Activated T-cell treated with anti-CD3 and anti-CD28 coated beads for 48 hours (primary cell): ENCODE measurements at regions not wholly inside any gene's neighbourhood (a gene's known extent, or its start where the extent isn't known, plus 50 kb on each side); places are given as distances from the start of the nearest gene placed in this dataset.
"Not testable (repeated sequence)": the region's sequence is repeated elsewhere in the genome, so short reads cannot be mapped to it uniquely, and the experiment has no call there.

ENCODE experiments used
- DNase-seq: peaks from one replicate; pipeline ENCODE4 v3.0.0-alpha.2; 2020; ENCODE audit warnings: low read depth

DNA sequence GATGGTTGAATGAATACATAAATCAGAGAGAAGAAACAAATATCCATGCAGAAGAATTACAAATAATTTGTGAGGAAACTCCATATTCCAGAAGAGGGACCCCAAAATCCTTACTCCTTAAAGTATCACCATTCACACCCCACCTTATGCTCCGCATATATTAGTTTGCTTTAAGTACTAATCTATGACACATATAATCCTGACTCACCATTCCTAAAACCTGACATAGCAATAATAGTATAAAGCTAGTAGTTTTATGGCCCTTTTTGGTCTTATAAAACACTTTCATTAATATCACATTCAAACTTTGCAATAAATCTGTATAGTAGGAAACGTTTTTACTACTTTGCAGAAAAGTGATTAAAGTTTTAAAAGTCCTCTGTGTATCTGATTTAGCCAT is 719.0 kb upstream of the SLC39A10 start:
- no peak for DNase-seq

DNA sequence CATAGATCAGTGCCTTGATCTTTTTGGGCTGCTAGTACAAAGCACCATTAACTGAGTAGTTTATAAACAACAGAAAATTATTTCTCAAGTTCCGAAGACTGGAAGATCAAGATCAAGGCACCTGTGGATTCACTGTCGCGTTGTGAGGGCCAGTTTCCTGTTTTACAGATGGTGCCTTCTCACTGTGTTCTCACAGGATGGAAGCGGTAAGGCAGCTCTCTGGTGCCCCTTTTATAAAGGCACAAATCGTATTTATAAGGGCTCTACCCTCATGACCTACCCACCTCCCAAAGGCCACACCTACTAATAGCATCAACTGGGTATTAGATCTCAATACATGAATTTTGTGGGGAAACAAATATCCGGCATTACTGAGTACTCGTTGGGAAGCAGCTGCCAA is 729.5 kb upstream of the SLC39A10 start:
- DNase-seq = no peak

DNA sequence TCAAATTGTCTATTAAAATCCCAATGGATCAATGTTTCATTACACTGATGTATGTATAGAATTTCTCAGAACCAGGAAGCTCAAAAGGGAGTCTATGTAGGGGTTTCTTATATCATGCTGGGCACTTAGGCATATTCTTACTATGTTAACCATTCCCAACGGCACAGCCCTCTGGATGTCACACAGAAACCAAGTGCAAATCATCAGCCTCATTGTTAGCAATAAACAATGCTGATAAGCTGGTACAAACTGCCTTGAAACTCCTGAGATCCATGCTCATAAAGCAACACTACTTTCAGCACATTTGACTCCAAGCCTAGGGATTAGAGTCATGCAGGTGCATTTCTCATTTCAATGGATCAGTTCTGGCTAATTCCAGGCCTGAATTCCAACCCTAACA is 730.2 kb upstream of the SLC39A10 start:
- no peak for DNase-seq

DNA sequence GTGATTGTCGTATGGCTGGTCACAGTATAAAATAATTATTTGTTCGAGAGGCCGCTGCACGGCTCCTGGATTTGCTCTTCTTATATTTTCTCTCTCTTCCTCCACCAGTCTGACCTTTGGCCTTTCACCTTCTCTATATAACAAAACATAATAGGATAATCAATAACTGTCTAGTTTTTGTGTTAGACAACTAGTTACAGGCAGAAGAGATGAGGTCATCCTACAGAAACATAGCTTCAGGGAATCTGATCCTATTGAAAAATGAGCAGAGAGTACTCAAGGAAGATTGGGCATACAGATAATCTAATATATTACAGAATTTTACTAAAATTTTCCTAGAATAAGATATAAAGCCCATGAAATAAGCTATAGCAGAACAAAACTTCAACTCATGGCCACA is 731.3 kb upstream of the SLC39A10 start:
- DNase-seq = no peak

DNA sequence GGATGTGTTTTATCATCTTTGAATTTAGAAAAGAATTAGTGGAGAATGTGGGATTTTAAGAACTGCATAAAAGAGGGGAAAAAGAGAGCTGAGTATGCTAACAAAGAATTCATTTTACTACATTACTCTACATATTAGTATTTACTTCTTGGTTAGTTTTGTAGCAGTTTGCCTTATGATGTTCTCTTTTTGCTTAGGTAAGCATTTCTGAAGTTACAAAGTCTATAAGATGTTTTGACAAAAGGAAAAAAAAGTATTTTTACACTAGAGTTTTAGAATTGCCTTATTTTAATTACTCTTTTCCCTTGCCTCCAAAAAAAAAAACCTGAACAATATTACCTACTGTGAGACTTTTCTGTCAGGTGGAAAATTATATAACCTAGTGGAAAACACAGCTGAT is 739.5 kb upstream of the SLC39A10 start:
- no peak for DNase-seq

DNA sequence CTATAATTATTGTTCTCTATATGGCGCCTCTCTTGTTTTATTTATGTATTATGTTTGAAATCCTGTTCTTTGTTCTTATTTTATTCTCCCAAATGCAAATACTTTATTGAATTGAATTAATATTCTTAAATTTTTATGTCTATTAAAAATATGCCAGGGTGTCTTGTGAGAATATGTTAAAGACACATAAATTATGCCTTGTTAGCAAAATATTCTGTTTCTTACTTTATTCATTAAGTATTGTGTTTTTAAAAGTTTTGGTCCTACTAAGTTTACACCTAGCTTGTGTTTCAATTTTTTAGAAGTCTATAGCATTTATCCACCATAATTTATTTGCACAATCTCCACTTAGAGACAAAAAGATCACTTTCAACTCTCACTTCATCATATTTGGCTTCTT is 741.5 kb upstream of the SLC39A10 start:
- no peak for DNase-seq

DNA sequence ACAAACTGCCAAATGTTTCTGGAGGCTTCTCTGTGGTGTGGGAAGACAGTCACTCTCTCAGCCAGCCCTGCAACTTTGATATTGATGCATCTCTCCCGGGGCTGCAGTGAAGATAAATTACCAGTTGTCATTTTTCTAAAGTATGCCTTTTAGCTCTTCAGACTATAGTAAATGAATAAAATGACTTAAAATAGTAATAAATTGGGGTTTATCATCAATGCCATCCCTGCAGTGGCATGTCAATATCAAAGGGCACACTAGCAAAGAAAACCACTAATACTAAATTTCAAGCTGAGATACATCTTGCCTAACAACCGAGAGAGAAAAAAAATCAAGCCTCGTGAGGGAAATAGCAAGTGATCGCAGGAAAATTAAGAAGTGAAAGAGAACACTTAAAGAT is 749.5 kb upstream of the SLC39A10 start:
- no peak for DNase-seq

DNA sequence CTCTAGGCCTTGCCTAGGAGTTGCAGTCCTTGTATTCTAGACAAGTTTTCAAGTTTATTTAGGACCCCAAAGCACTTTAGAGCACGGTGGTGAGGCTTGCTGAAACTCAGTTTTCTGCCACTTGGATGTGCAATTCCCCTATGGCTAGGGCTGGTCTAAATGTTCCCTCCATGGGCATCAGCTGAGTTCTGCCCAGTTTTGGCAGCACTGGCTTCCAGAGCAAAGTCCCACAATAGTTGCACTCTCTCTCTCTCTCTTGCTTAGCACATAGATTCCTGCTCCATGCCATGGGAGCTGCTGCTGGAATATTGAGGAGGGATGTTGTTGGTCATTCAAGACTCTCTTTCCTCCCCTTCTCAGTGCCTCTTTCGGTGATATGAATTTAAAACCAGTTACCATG is 760.2 kb upstream of the SLC39A10 start:
- no peak for DNase-seq

DNA sequence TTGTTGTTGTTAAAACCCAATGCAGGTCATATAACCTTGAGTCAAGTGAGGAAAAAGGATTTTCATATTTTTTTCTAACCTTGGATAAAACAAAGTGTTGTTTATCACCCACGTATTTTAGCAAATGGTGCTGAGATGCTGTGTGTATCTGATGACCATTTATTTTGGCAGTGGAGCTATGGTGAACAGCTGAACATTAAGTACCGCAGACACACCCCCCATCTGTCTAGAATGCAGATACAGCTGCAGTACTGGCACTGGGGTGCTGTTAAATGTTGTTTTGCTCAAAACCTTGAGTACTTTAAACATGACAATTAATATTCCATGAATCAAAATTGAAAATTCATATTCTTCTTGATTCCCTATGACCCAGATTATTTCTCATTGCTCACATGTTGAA is 773.3 kb upstream of the SLC39A10 start:
- no peak for DNase-seq

DNA sequence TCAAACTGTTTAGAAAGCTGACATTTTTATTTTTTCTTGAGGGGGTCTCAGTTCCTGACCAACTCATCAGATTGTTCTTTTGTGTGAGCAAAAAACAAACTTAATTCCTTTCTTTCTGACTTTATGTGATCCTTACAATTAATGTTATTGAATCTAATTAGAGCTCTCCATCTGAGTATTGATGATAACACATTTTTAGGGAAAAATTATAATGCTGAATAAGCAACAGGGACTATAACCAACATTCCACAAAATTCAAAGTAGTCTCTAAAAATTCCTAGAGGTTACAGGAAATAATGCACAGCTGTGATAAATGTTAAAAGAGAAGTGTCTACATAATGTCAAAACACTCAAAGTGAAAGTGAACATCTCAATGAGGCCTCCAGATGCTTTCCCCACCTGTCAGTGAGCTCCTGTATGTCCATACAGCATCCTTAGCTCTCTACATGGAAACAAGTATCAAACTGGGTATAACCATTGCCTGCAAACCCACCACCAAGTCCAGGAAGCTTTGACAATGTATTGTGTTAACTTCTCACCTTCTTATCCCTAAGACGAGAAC is 786.0 kb upstream of the SLC39A10 start:
- DNase-seq = no peak

DNA sequence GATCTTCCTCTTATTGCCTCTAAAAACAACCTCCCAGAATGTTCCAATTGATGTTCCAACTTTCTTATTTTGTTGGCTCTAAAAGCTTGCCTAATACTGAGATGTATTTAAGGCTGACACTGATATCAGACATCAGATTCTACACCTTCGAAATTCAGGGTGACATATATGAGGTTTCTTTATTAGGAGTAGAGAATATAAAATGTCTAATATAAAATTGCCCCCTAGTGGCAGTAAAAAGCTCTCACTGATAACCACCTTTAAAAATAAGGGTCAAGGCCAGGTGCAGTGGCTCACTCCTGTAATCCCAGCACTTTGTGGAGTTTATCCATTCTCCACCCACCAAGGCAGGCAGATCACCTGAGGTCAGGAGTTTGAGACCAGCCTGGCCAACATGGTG is 789.7 kb upstream of the SLC39A10 start:
- no peak for DNase-seq

DNA sequence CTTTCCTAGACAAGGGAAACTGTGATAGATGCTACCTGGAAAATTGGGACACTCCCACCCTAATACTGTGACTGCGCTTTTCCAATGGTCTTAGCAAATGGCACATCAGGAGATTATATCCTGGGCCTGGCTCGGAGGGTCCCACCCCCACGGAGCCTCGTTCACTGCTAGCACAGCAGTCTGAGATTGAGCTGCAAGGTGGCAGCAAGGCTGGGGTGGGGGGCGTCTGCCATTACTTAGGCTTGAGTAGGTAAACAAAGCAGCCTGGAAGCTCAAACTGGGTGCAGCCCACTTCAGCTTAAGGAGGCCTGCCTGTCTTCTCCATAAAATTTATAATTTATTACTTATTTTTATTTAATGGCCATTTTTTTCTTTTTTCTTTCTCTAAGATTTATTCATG is 802.1 kb upstream of the SLC39A10 start:
- no peak for DNase-seq

DNA sequence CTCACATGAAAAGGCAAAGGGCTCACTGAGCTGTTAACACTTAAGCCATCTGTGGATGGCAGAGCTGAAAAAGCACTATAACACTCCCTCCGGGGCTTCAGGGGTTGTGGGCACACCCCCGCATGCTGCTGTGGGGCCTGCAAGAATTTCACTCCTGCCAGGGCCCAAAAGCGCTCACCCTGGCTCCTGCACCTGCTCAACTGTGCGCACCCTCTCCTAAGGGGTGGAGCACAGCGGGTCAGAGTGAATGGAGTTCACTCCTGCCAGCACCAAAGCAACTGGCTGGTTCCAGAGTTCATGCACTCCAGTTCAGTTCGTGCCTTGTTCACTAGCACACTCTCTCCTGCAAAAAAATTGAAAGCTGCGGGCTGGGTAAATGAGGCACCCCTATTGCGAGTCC is 814.2 kb upstream of the SLC39A10 start:
- no peak for DNase-seq

DNA sequence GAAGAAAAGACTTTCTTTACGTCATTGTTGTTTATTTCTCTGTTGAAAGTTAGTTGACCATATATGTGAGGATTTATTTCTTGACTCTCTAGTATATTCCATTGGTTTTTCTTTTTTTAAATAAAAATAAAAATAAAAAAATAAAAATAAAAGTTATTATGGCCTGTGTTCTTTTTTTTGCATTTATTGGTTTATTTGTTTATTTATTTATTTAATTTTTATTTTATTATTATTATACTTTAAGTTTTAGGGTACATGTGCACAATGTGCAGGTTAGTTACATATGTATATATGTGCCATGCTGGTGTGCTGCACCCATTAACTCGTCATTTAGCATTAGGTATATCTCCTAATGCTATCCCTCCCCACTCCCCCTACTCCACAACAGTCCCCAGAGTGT is 822.7 kb upstream of the SLC39A10 start:
- DNase-seq = not testable (repeated sequence)

DNA sequence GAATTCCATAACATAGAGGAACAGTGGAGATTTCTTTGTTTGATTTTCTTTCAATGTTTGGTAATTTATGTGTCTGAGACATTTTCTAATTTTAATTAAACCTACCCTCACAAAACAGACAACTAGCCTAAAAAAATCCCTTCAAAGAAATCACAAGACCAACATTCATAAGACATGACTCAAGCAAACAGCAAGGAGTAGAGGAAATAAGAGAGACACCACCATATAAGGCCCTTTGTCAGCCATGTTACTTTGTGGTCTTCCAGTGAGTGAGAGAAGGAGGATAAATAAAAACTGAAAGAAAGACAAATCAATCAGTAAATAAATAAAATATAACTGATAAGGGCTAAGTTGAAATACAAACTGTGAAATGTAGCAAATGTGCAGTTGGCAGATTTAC is 830.8 kb upstream of the SLC39A10 start:
- no peak for DNase-seq

DNA sequence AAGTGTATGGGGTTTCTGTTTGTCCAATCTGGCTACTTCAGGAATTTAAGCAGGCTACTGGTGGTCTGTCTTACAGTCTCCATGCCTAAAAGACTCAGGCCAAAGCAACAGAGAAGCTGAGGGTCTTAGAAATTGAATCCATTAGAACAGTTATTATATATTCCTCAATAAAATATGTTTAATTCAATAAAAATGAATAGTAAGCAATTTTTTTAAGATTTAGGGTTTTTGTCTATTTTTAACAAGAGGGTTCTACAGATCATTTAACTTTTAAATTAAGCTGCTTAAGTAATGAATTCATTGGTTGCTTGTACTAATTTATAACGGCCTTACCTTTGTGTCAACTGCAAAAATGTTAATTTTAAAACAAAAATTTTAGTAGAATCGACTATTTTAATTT is 832.6 kb upstream of the SLC39A10 start:
- DNase-seq = no peak

DNA sequence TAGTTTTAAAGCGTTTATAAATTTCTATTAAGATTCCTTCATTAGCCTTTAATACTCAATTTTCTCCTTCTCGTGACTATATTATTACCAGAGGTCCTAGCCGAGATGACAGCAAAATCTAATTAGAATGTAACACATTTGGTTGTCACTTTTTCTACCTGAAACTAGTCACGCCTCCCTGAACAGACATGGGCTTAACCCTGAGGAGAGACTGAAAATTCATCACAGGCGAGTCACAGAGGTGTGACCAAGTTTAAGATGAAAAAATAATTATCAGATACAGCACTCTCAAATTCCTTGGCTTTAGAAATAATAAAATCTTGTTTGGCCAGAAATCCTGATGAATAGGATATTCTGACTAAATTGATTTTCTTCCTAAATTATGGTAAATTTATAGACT is 834.4 kb upstream of the SLC39A10 start:
- DNase-seq = no peak

DNA sequence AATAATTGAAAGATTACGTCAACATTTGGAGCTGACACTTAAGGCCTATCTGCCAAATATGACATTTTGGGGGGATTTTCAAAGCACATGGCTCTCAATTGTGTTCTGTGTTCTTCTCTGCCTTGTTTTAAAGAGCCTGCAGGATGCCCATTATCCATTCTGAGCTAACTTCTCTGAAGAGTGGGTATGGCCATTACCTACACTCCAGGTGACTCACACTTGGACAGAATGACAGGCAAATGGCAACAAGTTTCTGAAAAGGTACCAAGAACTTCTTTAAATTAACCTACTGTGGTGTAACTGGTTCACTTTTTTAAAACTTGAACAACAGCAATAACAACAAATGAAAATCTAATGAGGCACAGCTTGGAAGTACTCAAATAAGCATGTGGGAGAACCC is 834.9 kb upstream of the SLC39A10 start:
- DNase-seq = no peak

DNA sequence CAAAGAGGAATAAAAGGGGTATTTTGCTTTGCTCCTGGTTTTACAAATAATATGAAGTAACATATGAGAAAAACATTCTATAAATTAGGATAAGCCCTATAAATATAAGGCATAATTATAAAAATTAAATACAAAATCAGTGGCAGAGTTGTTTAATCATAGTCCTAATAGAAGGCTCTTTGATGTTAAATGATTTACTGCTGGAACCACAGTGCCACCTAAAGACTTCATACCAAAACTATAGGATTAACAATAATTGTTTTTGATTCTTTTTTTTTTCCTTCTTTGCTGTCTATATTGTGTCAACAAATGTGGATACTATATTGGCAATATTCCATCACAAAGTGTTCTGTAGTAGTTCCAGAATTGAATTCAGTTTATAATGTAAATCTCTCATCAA is 837.7 kb upstream of the SLC39A10 start:
- DNase-seq = no peak

DNA sequence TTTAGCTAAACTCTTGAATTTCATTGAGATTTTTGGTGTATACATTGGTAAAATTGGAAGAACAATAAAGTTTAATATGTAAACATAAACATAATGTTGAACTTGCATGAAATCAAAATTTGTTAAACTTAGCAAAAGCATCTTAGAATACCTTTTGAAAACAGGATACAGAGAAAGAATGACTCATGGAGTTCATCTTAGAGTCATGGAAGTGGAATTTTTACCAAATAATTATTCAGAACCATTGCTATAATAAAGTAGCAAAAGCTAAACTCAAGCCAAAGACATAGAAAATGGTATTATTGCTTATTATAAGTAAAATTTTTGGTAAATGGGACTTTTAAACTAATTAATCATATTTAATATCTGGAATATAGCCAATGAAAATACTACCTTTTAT is 841.6 kb upstream of the SLC39A10 start:
- no peak for DNase-seq

DNA sequence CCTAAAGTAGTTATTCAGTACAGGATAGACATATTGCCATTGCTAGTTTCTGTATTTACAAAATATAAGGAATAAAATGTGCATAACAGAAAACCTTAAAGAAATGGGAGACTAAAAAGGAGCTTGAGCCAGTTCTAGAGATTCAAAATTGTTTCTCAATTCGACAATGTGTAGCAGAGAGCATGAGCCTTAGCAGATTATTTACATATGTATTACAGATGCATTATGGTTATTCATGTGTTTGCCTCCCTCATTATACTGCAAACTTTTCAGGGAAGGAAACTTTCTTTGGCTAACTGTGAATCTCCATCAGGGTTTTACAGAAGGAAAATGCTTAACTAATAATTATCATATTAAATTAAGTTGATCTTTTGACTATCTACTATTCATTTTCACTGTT is 854.4 kb upstream of the SLC39A10 start:
- no peak for DNase-seq

DNA sequence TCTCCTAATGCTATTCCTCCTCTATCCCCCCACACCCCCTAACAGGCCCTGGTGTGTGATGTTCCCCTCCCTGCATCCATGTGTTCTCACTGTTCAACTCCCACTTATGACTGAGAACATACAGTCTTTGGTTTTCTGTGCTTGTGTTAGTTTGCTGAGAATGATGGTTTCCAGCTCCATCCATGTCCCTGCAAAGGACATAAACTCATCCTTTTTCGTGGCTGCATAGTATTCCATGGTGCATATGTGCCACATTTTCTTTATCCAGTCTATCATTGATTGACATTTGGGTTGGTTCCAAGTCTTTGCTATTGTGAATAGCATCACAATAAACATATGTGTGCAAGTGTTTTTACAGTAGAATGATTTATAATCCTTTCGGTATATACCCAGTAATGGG is 870.0 kb upstream of the SLC39A10 start:
- DNase-seq = not testable (repeated sequence)

DNA sequence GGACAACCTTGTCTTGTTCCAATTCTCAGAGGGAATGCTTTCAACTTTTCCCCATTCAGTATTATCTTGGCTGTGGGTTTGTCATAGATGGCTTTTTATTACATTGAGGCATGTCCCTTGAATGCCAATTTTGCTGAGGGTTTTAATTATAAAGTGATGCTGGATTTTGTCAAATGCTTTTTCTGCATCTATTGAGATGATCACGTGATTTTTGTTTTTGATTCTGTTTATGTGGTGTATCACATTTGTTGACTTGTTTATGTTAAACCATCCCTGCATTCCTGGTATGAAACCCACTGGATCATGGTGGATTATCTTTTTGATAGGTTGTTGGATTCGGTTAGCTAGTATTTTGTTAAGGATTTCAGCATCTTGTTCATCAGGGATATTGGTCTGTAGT is 885.6 kb upstream of the SLC39A10 start:
- DNase-seq = not testable (repeated sequence)

DNA sequence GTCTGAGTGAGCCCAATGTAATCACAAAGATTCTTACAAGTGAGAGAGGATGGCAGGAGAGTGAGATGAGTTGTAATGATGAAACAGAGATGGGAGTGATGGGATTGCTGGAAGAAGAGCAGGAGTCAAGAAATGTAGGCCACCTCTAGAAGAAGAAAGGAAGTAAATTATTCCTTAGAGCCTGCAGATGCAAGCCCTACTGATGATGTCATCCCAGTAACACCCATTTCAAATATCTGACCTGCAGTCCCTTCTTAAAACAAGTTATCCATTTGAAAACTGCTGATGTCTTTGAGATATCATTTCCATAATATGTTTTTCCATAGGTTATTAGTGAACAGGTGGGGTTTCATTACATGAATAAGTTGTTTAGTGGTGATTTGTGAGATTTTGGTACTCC is 888.0 kb upstream of the SLC39A10 start:
- no peak for DNase-seq

DNA sequence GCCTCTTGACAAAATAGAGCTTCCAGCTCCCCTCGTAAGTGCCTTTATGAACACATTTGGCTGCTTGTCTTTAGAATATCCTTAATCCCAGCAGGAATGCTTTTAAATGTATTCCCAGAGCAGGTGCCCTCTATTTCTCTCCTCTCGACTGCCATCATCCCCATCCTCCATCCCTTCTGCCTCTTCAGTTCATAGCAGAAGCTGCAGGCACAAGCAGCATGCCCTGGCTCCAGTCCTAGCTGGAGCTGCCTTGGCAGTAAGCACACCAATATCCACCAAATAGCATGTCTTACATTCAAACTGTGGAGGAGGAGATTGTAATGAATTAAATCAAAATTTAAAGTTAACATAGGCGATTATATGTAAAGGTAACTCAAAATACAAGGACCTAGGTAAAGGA is 891.3 kb upstream of the SLC39A10 start:
- no peak for DNase-seq
